ENCODE measurements at regions not wholly inside any gene's neighbourhood (a gene's known extent, or its start where the extent isn't known, plus 50 kb on each side); places are given as distances from the start of the nearest gene placed in this dataset.

GRCh38 chr10:117477211-117477947 is 65.2 kb upstream of the EMX2 start:
- DNase-seq (ENCODE audit: low spot score): no peak
- TF ChIP-seq CTCF (IDR thresholded peaks at IDR 0.05; ENCODE audit: borderline replicate concordance, control extremely low read depth, extremely low read depth, insufficient read depth, missing control alignments): no peak
- in situ Hi-C loops (cut with MboI; ENCODE audit: low sequenced_read_pairs, unreplicated experiment): loop anchor here (25.0 kb wide), 1 partner anchor 985 kb away; no protein-coding TSS in a partner anchor

GRCh38 chr10:117476716-117477115 is 65.8 kb upstream of the EMX2 start:
- in situ Hi-C loops (cut with MboI; ENCODE audit: low sequenced_read_pairs, unreplicated experiment): loop anchor here (25.0 kb wide), 1 partner anchor 986 kb away; no protein-coding TSS in a partner anchor
- DNase-seq (ENCODE audit: low spot score): no peak
- TF ChIP-seq CTCF (IDR thresholded peaks at IDR 0.05; ENCODE audit: borderline replicate concordance, control extremely low read depth, extremely low read depth, insufficient read depth, missing control alignments): no peak

- in situ Hi-C loops (cut with MboI; ENCODE audit: low sequenced_read_pairs, unreplicated experiment): loop anchor here (25.0 kb wide), 1 partner anchor 986 kb away; no protein-coding TSS in a partner anchor
- no peak for TF ChIP-seq CTCF (IDR thresholded peaks at IDR 0.05; ENCODE audit: borderline replicate concordance, control extremely low read depth, extremely low read depth, insufficient read depth, missing control alignments)
- DNase-seq (ENCODE audit: low spot score): no peak
Observed at GRCh38 chr10:117476281-117476680, 66.3 kb upstream of the EMX2 start.

- no peak for TF ChIP-seq CTCF (IDR thresholded peaks at IDR 0.05; ENCODE audit: borderline replicate concordance, control extremely low read depth, extremely low read depth, insufficient read depth, missing control alignments)
- no peak for DNase-seq (ENCODE audit: low spot score)
- in situ Hi-C loops (cut with MboI; ENCODE audit: low sequenced_read_pairs, unreplicated experiment): no loop called here
Observed at GRCh38 chr10:117472872-117473271, 69.7 kb upstream of the EMX2 start.

GRCh38 chr10:117471344-117471874 is 71.1 kb upstream of the EMX2 start:
- in situ Hi-C loops (cut with MboI; ENCODE audit: low sequenced_read_pairs, unreplicated experiment): no loop called here
- no peak for TF ChIP-seq CTCF (IDR thresholded peaks at IDR 0.05; ENCODE audit: borderline replicate concordance, control extremely low read depth, extremely low read depth, insufficient read depth, missing control alignments)
- DNase-seq (ENCODE audit: low spot score): no peak

GRCh38 chr10:117470733-117471132 is 71.8 kb upstream of the EMX2 start:
- TF ChIP-seq CTCF (IDR thresholded peaks at IDR 0.05; ENCODE audit: borderline replicate concordance, control extremely low read depth, extremely low read depth, insufficient read depth, missing control alignments): no peak
- in situ Hi-C loops (cut with MboI; ENCODE audit: low sequenced_read_pairs, unreplicated experiment): no loop called here

More at GRCh38 chr10:117470733-117471132, 71.8 kb upstream of the EMX2 start:
- no peak for DNase-seq (ENCODE audit: low spot score)

Data from GM13976 (cell line).